Activated CD4-positive, alpha-beta T cell treated with anti-CD3 and anti-CD28 coated beads, Interleukin-2, amount 10 ng/mL, durations not matched to agents 24 days and 14 days (primary cell): ENCODE measurements at regions not wholly inside any gene's neighbourhood (a gene's known extent, or its start where the extent isn't known, plus 50 kb on each side); places are given as distances from the start of the nearest gene placed in this dataset.

Experiments used
- DNase-seq: peaks from one replicate; pipeline ENCODE4 v3.0.0; 2022
- H3K27ac Mint-ChIP-seq: one replicate; pipeline ENCODE4 v1.8.0; 2022; ENCODE audit warnings: mild to moderate bottlenecking, mixed read lengths
- H3K27me3 Mint-ChIP-seq: one replicate; pipeline ENCODE4 v1.8.0; 2022; ENCODE audit warnings: mixed read lengths
- H3K36me3 Mint-ChIP-seq: one replicate; pipeline ENCODE4 v1.8.0; 2022; ENCODE audit warnings: low read depth, mild to moderate bottlenecking, mixed read lengths
- H3K4me1 Mint-ChIP-seq: one replicate; pipeline ENCODE4 v1.8.0; 2021; ENCODE audit warnings: mixed read lengths
- H3K4me3 Mint-ChIP-seq: one replicate; pipeline ENCODE4 v1.8.0; 2022; ENCODE audit warnings: mild to moderate bottlenecking, moderate library complexity, mixed read lengths
- H3K9me3 Mint-ChIP-seq: one replicate; pipeline ENCODE4 v1.8.0; 2021; ENCODE audit warnings: mixed read lengths
- intact Hi-C: fragments of 100-400 bp; cut with micrococcal nuclease; formaldehyde crosslinking; loops from one replicate; pipeline ENCODE4 v1.15.1; 2023

GRCh38 chr6:139436957-139437348 is 62.5 kb upstream of the CITED2 start:
- Mint-ChIP-seq H3K36me3 (no peaks in the 10 kb centered on the region), H3K9me3 (peaks cover 15% of the 10 kb centered on the region), H3K4me3 (no peak overlapping the region), H3K4me1 (peaks cover 17% of the 10 kb centered on the region), H3K27me3 (peaks cover 7% of the 10 kb centered on the region), H3K27ac (no peak overlapping the region)
- intact Hi-C loops, result no loop called here
- no peak for DNase-seq

GRCh38 chr6:139436200-139436956 is 61.9 kb upstream of the CITED2 start:
- intact Hi-C loops, result no loop called here
- DNase-seq, result no peak
- Mint-ChIP-seq H3K9me3 (peaks cover 15% of the 10 kb centered on the region), H3K4me1 (peaks cover 14% of the 10 kb centered on the region), H3K36me3 (no peaks in the 10 kb centered on the region), H3K27me3 (peaks cover 7% of the 10 kb centered on the region), H3K27ac (no peak overlapping the region), H3K4me3 (no peak overlapping the region)

- Mint-ChIP-seq H3K27ac (no peak overlapping the region), H3K36me3 (no peaks in the 10 kb centered on the region), H3K4me1 (peaks cover 3% of the 10 kb centered on the region), H3K4me3 (no peak overlapping the region), H3K9me3 (peaks cover 10% of the 10 kb centered on the region), H3K27me3 (peaks cover 5% of the 10 kb centered on the region)
- DNase-seq, result no peak
- intact Hi-C loops, result no loop called here
Observed at GRCh38 chr6:139433631-139434419, 59.4 kb upstream of the CITED2 start.

GRCh38 chr6:139431602-139431956 is 57.1 kb upstream of the CITED2 start:
- Mint-ChIP-seq H3K9me3 (peaks cover 4% of the 10 kb centered on the region), H3K36me3 (no peaks in the 10 kb centered on the region), H3K4me1 (peaks cover 3% of the 10 kb centered on the region), H3K4me3 (no peak overlapping the region), H3K27me3 (peaks cover 9% of the 10 kb centered on the region), H3K27ac (no peak overlapping the region)
- no peak for DNase-seq
- intact Hi-C loops, result no loop called here

- no peak overlapping the region for H3K4me3 Mint-ChIP-seq
- no peak for DNase-seq
Observed at GRCh38 chr6:139430899-139431601, 56.6 kb upstream of the CITED2 start.

GRCh38 chr6:139429580-139430145 is 55.2 kb upstream of the CITED2 start:
- Mint-ChIP-seq H3K9me3 (peaks cover 4% of the 10 kb centered on the region), H3K27me3 (peaks cover 19% of the 10 kb centered on the region), H3K36me3 (no peaks in the 10 kb centered on the region), H3K4me3 (no peak overlapping the region), H3K27ac (no peak overlapping the region), H3K4me1 (peaks cover 3% of the 10 kb centered on the region)
- no peak for DNase-seq
- intact Hi-C loops, result no loop called here

More at GRCh38 chr6:139430899-139431601, 56.6 kb upstream of the CITED2 start:
- H3K9me3 Mint-ChIP-seq, result peaks cover 4% of the 10 kb centered on the region
- H3K27me3 Mint-ChIP-seq, result peaks cover 11% of the 10 kb centered on the region
- intact Hi-C loops, result no loop called here
- H3K4me1 Mint-ChIP-seq, result peaks cover 3% of the 10 kb centered on the region
- H3K36me3 Mint-ChIP-seq, result no peaks in the 10 kb centered on the region
- no peak overlapping the region for H3K27ac Mint-ChIP-seq

- Mint-ChIP-seq H3K27ac (no peak overlapping the region), H3K4me3 (no peak overlapping the region), H3K27me3 (peaks cover 25% of the 10 kb centered on the region), H3K36me3 (no peaks in the 10 kb centered on the region), H3K4me1 (no peaks in the 10 kb centered on the region), H3K9me3 (no peaks in the 10 kb centered on the region)
- intact Hi-C loops, result no loop called here
- DNase-seq, result no peak
Observed at GRCh38 chr6:139427199-139427598, 52.8 kb upstream of the CITED2 start.

GRCh38 chr6:139426795-139427194 is 52.3 kb upstream of the CITED2 start:
- Mint-ChIP-seq H3K9me3 (no peaks in the 10 kb centered on the region), H3K27ac (no peak overlapping the region), H3K27me3 (peaks cover 26% of the 10 kb centered on the region), H3K4me3 (no peak overlapping the region), H3K36me3 (no peaks in the 10 kb centered on the region), H3K4me1 (no peaks in the 10 kb centered on the region)
- no peak for DNase-seq
- intact Hi-C loops, result no loop called here

- Mint-ChIP-seq H3K27me3 (peaks cover 32% of the 10 kb centered on the region), H3K4me1 (no peaks in the 10 kb centered on the region), H3K36me3 (no peaks in the 10 kb centered on the region), H3K9me3 (no peaks in the 10 kb centered on the region), H3K4me3 (no peak overlapping the region), H3K27ac (no peak overlapping the region)
- DNase-seq, result no peak
- intact Hi-C loops, result no loop called here
Observed at GRCh38 chr6:139425780-139426179, 51.3 kb upstream of the CITED2 start.

GRCh38 chr6:139423971-139424667 is 49.7 kb upstream of the CITED2 start:
- Mint-ChIP-seq H3K4me1 (no peaks in the 10 kb centered on the region), H3K36me3 (no peaks in the 10 kb centered on the region), H3K27me3 (peaks cover 36% of the 10 kb centered on the region), H3K27ac (no peak overlapping the region), H3K9me3 (no peaks in the 10 kb centered on the region), H3K4me3 (no peak overlapping the region)
- intact Hi-C loops, result no loop called here
- no peak for DNase-seq
